Colonic mucosa (tissue), 4 donors: ENCODE measurements at regions not wholly inside any gene's neighbourhood (a gene's known extent, or its start where the extent isn't known, plus 50 kb on each side); places are given as distances from the start of the nearest gene placed in this dataset.
A peak's percentile ranks its signal among the peaks of the same experiment; 100 is the strongest.
"Not testable (repeated sequence)": the region's sequence is repeated elsewhere in the genome, so short reads cannot be mapped to it uniquely, and the experiment has no call there.

Source experiments
- DNase-seq: peaks from one replicate; pipeline ENCODE4 v3.0.0-alpha.2; 2020
- H3K27ac ChIP-seq: fragments of 200-600 bp; one replicate; pipeline ENCODE4 v1.8.0; 2021
- H3K27me3 ChIP-seq: fragments of 200-600 bp; one replicate; pipeline ENCODE4 v1.8.0; 2021
- H3K36me3 ChIP-seq: fragments of 200-600 bp; one replicate; pipeline ENCODE4 v1.8.0; 2021
- H3K4me1 ChIP-seq: fragments of 200-600 bp; one replicate; pipeline ENCODE4 v1.8.0; 2021; ENCODE audit warnings: mild to moderate bottlenecking
- H3K4me3 ChIP-seq: fragments of 200-600 bp; one replicate; pipeline ENCODE4 v1.8.0; 2021
- H3K9ac ChIP-seq, 2 donors: one replicate each; pipeline ENCODE4 v1.7.0; 2013; ENCODE audit warnings: control low read depth in 2 of 2, low read depth in 2 of 2, low read length in 2 of 2
- H3K9me3 ChIP-seq: fragments of 200-600 bp; one replicate; pipeline ENCODE4 v1.8.0; 2021
- intact Hi-C: fragments of 100-400 bp; cut with DNase I; formaldehyde crosslinking; loops from one replicate; pipeline ENCODE4 v1.14.1; 2022
- TF ChIP-seq, protein P1 (sequence below): fragments of 200-600 bp; IDR thresholded peaks from one replicate; pipeline ENCODE4 v1.8.0; 2022; ENCODE audit warnings: antibody characterized with exemption, mild to moderate bottlenecking
- donor health status: healthy.
- donor health status: DM: no; HTN: no; CAD: no.
- donor health status: DM: no; HTN: no; CAD: no.

DNA sequence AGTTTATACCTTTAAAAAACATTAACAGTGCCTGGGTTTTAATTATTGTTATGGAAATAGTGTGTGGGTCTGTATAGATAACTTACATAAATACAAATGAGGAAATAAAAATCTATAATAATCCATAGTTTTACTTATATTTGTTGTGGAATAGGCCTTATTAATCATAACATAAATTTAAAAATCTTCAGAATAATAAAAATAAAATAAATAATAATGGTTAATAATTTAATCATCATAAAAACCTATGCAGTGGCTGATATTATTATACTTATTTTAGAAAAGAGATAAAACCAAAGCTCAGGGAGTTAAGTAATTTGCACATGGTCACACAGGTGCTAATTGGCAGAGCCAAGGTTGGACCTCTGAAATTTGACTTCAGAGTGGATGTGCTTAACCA lies 785.3 kb upstream of the SEMA6A start:
- H3K36me3 ChIP-seq, result no peaks in the 10 kb centered on the region
- DNase-seq, result no peak
- no peaks in the 10 kb centered on the region for H3K4me1 ChIP-seq
- H3K27me3 ChIP-seq, result no peaks in the 10 kb centered on the region
- no peak overlapping the region for H3K27ac ChIP-seq
- no peak overlapping the region for H3K9ac ChIP-seq
- no peaks in the 10 kb centered on the region for H3K9me3 ChIP-seq
- no peak overlapping the region for H3K4me3 ChIP-seq
- TF ChIP-seq, protein P1, sequence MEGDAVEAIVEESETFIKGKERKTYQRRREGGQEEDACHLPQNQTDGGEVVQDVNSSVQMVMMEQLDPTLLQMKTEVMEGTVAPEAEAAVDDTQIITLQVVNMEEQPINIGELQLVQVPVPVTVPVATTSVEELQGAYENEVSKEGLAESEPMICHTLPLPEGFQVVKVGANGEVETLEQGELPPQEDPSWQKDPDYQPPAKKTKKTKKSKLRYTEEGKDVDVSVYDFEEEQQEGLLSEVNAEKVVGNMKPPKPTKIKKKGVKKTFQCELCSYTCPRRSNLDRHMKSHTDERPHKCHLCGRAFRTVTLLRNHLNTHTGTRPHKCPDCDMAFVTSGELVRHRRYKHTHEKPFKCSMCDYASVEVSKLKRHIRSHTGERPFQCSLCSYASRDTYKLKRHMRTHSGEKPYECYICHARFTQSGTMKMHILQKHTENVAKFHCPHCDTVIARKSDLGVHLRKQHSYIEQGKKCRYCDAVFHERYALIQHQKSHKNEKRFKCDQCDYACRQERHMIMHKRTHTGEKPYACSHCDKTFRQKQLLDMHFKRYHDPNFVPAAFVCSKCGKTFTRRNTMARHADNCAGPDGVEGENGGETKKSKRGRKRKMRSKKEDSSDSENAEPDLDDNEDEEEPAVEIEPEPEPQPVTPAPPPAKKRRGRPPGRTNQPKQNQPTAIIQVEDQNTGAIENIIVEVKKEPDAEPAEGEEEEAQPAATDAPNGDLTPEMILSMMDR, result no peak
- intact Hi-C loops, result no loop called here

DNA sequence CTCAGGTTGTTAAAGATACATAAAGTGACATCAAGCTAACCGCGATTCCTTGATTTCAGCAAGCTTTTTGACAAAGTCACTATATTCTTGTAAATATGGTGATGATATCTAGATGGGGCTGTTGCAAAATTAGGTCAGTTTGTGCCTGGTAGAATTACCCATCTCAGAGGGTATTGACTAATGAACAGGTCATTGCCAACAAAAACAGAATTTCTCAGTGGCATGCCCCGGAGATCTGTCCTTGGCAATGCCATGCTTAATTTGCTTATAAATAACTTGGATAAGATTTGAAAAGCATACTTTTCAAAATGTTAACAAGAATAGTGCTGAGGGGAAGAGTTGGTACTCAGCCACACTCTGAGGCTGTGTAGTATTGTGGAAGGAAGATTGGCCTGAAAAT lies 783.3 kb upstream of the SEMA6A start:
- Histone ChIP-seq H3K9ac (no peak overlapping the region), H3K9me3 (no peaks in the 10 kb centered on the region), H3K4me3 (no peak overlapping the region), H3K36me3 (no peaks in the 10 kb centered on the region), H3K27me3 (no peaks in the 10 kb centered on the region), H3K27ac (no peak overlapping the region), H3K4me1 (no peaks in the 10 kb centered on the region)
- TF ChIP-seq, protein P1, result no peak
- DNase-seq, result no peak
- intact Hi-C loops, result no loop called here

DNA sequence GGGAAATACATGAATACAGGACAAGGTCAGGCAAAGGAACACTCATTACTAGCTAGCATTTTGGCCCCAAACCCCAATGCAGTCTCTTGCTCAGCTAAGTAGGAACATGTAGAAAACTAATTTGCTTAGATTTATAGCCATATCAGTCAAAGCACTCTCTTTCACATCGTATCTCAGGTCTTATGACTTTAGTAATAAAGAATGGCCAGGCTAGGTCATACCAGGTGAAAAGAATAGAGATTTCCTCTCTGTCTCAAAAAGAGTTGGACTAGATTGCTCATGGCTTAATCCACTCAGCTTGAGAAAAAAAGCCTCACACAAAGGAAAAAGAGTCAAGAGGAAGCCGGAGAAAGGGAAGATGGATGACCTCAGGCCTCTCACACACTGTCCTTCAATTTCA lies 772.7 kb upstream of the SEMA6A start:
- Histone ChIP-seq H3K27ac (no peak overlapping the region), H3K9ac (no peak overlapping the region), H3K9me3 (no peaks in the 10 kb centered on the region), H3K4me3 (no peak overlapping the region), H3K4me1 (no peaks in the 10 kb centered on the region), H3K36me3 (no peaks in the 10 kb centered on the region), H3K27me3 (no peaks in the 10 kb centered on the region)
- intact Hi-C loops, result loop anchor here (10.0 kb wide), 1 partner anchor 48 kb away; no protein-coding TSS in a partner anchor
- DNase-seq, result no peak
- TF ChIP-seq, protein P1, result no peak

DNA sequence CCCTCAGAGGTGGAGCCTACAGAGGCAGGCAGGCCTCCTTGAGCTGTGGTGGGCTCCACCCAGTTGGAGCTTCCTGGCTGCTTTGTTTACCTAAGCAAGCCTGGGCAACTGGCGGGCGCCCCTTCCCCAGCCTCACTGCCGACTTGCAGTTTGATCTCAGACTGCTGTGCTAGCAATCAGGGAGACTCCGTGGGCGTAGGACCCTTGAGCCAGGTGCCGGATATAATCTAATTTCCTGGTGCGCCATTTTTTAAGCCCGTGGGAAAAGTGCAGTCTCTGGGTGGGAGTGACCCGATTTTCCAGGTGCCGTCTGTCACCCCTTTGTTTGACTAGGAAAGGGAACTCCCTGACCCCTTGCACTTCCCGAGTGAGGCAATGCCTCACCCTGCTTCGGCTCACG lies 769.1 kb upstream of the SEMA6A start:
- not testable (repeated sequence) for H3K27me3 ChIP-seq, H3K36me3 ChIP-seq, H3K27ac ChIP-seq, H3K4me1 ChIP-seq, H3K9ac ChIP-seq, H3K9me3 ChIP-seq
- intact Hi-C loops, result loop anchor here (10.0 kb wide), 1 partner anchor 51 kb away; no protein-coding TSS in a partner anchor
- H3K4me3 ChIP-seq, result peak overlapping the region; percentile 27
- DNase-seq, result peak; percentile 31

DNA sequence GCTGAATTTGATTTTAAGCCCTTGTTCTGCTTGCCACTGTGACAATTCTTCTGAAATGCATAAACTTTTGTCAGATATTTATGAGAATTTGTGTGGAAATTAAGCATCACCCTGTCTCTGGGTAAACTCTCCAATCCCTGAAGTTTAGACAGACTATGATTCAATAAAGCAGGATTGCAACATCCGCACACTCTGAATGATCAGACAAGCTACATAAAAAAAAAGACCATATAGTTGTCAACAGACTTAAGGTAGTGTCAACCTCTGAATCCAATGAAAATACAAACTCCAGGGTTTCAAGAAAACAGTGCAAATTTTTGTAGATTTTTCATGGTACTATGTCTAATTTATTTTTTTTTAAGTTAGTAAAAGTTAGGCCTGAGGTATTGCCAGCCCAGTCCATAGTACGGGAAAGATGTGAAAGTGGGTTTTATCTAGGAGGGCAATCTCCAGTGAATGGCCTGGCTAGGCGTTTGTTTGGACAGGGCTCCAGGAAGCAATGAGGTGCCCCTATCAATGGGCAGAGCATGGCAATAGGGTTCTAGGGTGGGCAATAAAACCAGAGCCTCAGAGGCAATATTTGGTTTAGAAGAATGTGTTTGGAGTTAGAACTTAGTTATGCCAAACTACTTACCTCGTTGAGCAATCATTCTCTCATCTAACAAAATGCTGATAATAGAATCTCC lies 762.6 kb upstream of the SEMA6A start:
- Histone ChIP-seq H3K36me3 (no peaks in the 10 kb centered on the region), H3K27ac (no peak overlapping the region), H3K4me1 (no peaks in the 10 kb centered on the region), H3K9me3 (no peaks in the 10 kb centered on the region), H3K27me3 (no peaks in the 10 kb centered on the region), H3K9ac (no peak overlapping the region), H3K4me3 (no peak overlapping the region)
- TF ChIP-seq, protein P1, result no peak
- intact Hi-C loops, result no loop called here
- DNase-seq, result peak; percentile 28

DNA sequence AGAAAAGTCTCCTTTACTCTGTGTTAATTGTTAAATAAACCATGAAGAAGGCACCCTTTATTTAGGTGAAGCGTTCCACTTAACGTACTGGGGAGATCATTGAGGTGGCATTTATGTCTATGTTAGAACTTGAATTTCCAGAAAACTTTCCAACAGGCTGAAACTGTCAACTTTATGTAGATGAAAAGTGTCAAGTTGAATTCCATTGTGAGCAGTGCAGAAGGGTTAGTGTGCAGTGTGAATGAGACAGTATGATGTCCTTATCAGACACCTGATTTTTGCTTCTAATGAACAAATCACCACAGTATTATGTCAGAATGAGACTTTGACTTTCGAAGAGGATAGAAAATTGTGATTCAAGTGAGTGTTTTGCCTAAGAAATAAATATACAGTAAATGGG lies 761.6 kb upstream of the SEMA6A start:
- Histone ChIP-seq H3K4me1 (no peaks in the 10 kb centered on the region), H3K27ac (no peak overlapping the region), H3K9ac (no peak overlapping the region), H3K27me3 (no peaks in the 10 kb centered on the region), H3K9me3 (no peaks in the 10 kb centered on the region), H3K4me3 (no peak overlapping the region), H3K36me3 (no peaks in the 10 kb centered on the region)
- DNase-seq, result no peak
- intact Hi-C loops, result no loop called here
- TF ChIP-seq, protein P1, result no peak
